OCI-LY7 (cell line): ENCODE measurements at regions not wholly inside any gene's neighbourhood (a gene's known extent, or its start where the extent isn't known, plus 50 kb on each side); places are given as distances from the start of the nearest gene placed in this dataset.

Experiments used
- BruUV-seq: library from RNA; stranded (reverse); fragments of 400-500 nt; replicated peaks from 2 replicates; lab custom pipeline; 2021; lab: Mats Ljungman, UMichigan
- CTCF ChIA-PET: fragments of 300-600 bp; sonication (Branson Sonifier 250); formaldehyde crosslinking; loops from one replicate; lab custom pipeline; 2022; ENCODE audit warnings: antibody characterized with exemption; ENCODE audit not compliant: unreplicated experiment; lab: Charles Lee
- POLR2A ChIA-PET: fragments of 300-600 bp; sonication (Branson Sonifier 250); formaldehyde crosslinking; loops from one replicate; lab custom pipeline; 2022; ENCODE audit warnings: antibody characterized with exemption; lab: Charles Lee
- DNase-seq: peaks from one replicate; pipeline ENCODE4 v3.0.0-alpha.2; 2015; ENCODE audit warnings: low spot score
- H2AFZ ChIP-seq: fragments of 200-600 bp; sonication (generic), shearing (Covaris generic); 2 replicates; pipeline ENCODE4 v1.6.1; 2014; ENCODE audit warnings: mild to moderate bottlenecking, antibody characterized with exemption, low read length, moderate library complexity
- H3K27ac ChIP-seq: fragments of 200-600 bp; sonication (generic); 2 replicates; pipeline ENCODE4 v1.5.1; 2014; ENCODE audit warnings: mixed run types, low read depth, mild to moderate bottlenecking, moderate library complexity, low read length, inconsistent platforms; ENCODE audit not compliant: poor library complexity, severe bottlenecking
- H3K36me3 ChIP-seq: fragments of 200-600 bp; sonication (generic); 2 replicates; pipeline ENCODE4 v1.6.1; 2014; ENCODE audit warnings: mild to moderate bottlenecking, antibody characterized with exemption, low read length, moderate library complexity, mixed read lengths; ENCODE audit not compliant: insufficient read depth
- H3K4me1 ChIP-seq: fragments of 200-600 bp; sonication (generic); 2 replicates; pipeline ENCODE4 v1.5.1; 2014; ENCODE audit warnings: mild to moderate bottlenecking, low read length; ENCODE audit not compliant: insufficient read depth, poor library complexity, severe bottlenecking
- H3K4me2 ChIP-seq: fragments of 200-600 bp; sonication (generic); 2 replicates; pipeline ENCODE4 v1.6.1; 2014; ENCODE audit warnings: mild to moderate bottlenecking, low read length
- H3K4me3 ChIP-seq: fragments of 200-600 bp; sonication (generic); 2 replicates; pipeline ENCODE4 v1.5.1; 2014; ENCODE audit warnings: mild to moderate bottlenecking, low read depth, low read length; ENCODE audit not compliant: poor library complexity, severe bottlenecking
- H3K79me2 ChIP-seq: fragments of 200-600 bp; sonication (generic); 2 replicates; pipeline ENCODE4 v1.6.1; 2016; ENCODE audit warnings: low read depth, mild to moderate bottlenecking, low read length, moderate library complexity, mixed read lengths; ENCODE audit not compliant: insufficient read depth
- H3K9me2 ChIP-seq: fragments of 200-600 bp; sonication (generic); 2 replicates; pipeline ENCODE4 v1.6.1; 2016; ENCODE audit warnings: mild to moderate bottlenecking, low read length, mixed read lengths; ENCODE audit not compliant: insufficient read depth
- H3K9me3 ChIP-seq: fragments of 200-600 bp; sonication (generic); 2 replicates; pipeline ENCODE4 v1.6.1; 2014; ENCODE audit warnings: mild to moderate bottlenecking, mixed run types, low read length, mixed read lengths
- H4K20me1 ChIP-seq: fragments of 200-600 bp; sonication (generic); 2 replicates; pipeline ENCODE4 v1.6.1; 2014; ENCODE audit warnings: mild to moderate bottlenecking, antibody characterized with exemption, low read length, moderate library complexity, mixed read lengths; ENCODE audit not compliant: insufficient read depth
- EZH2phosphoT487 ChIP-seq: fragments of 200-600 bp; sonication (generic); IDR thresholded peaks from 2 replicates; pipeline ENCODE4 v1.6.1; 2018; ENCODE audit warnings: low read depth, borderline replicate concordance, mild to moderate bottlenecking, mixed run types, antibody characterized with exemption, low read length, moderate library complexity, mixed read lengths
- intact Hi-C: fragments of 100-400 bp; cut with micrococcal nuclease; formaldehyde crosslinking; loops from one replicate; pipeline ENCODE4 v1.10.0; 2022; ENCODE audit not compliant: unreplicated experiment
- TF ChIP-seq, protein P1 (sequence below): fragments of 200-600 bp; sonication (generic); conservative IDR thresholded peaks from 2 replicates; pipeline ENCODE4 v1.5.1; 2014; ENCODE audit warnings: mild to moderate bottlenecking, antibody characterized with exemption, low read length, moderate library complexity, mixed read lengths

DNA sequence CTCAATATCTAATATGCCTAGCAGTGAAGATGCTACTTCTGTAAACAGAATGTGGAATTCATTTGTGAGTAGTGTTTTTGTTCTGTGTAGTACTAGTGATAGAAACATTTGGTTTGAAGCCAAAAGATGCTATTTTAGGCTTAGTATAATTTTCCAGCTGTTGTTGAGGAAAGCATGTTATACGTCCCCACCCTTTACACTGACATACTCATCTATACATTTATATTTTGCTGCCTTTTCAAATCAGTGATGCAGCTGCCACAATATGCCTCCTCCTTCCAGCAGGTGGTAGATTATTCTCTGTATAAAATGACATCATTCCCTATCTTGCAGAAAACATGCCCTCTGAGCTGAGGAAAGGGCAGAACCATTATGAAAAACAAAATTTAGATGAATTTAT lies 1217.6 kb upstream of the GJE1 start:
- BruUV-seq: no TSS peak
- Histone ChIP-seq H3K27ac (no peak overlapping the region), H3K4me2 (no peak overlapping the region), H3K9me3 (no peaks in the 10 kb centered on the region), H3K79me2 (no peaks in the 10 kb centered on the region), H3K36me3 (no peaks in the 10 kb centered on the region), H3K9me2 (no peaks in the 10 kb centered on the region), H2AFZ (no peak overlapping the region), H3K4me1 (no peaks in the 10 kb centered on the region), H4K20me1 (no peaks in the 10 kb centered on the region), H3K4me3 (no peak overlapping the region)
- intact Hi-C loops: no loop called here
- CTCF ChIA-PET: no interaction called here
- POLR2A ChIA-PET: interaction anchor here (0.7 kb wide), 1 partner anchor 647 kb away, joined by 4 read pairs; no protein-coding TSS in a partner anchor
- no peak for DNase-seq
- TF ChIP-seq, protein P1, sequence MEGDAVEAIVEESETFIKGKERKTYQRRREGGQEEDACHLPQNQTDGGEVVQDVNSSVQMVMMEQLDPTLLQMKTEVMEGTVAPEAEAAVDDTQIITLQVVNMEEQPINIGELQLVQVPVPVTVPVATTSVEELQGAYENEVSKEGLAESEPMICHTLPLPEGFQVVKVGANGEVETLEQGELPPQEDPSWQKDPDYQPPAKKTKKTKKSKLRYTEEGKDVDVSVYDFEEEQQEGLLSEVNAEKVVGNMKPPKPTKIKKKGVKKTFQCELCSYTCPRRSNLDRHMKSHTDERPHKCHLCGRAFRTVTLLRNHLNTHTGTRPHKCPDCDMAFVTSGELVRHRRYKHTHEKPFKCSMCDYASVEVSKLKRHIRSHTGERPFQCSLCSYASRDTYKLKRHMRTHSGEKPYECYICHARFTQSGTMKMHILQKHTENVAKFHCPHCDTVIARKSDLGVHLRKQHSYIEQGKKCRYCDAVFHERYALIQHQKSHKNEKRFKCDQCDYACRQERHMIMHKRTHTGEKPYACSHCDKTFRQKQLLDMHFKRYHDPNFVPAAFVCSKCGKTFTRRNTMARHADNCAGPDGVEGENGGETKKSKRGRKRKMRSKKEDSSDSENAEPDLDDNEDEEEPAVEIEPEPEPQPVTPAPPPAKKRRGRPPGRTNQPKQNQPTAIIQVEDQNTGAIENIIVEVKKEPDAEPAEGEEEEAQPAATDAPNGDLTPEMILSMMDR: 0 out of 2 replicates have a peak, but pooled peaks have one; percentile 11
- no peak for TF ChIP-seq EZH2phosphoT487

DNA sequence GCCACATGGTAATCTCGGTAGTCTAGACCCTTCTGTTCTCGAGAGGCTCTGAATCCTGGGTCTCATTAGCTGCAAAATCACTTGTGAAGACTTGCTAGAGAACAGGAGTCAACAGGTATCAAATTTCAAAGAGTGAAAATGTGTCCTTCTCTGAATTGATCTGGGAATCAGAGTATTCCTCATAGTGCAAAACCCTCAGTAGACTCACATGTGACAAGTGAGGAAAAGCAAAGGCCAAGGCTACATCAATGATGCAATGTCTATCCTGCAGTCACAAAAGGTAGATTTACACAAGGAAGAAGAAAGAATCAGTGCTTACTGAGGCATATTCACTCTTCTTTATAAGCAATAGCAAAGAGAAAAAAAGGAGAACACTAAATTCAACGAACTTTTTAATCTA lies 1220.0 kb upstream of the GJE1 start:
- Histone ChIP-seq H4K20me1 (no peaks in the 10 kb centered on the region), H3K4me3 (no peak overlapping the region), H3K4me1 (no peaks in the 10 kb centered on the region), H3K27ac (no peak overlapping the region), H2AFZ (no peak overlapping the region), H3K79me2 (no peaks in the 10 kb centered on the region), H3K9me2 (no peaks in the 10 kb centered on the region), H3K4me2 (no peak overlapping the region), H3K9me3 (no peaks in the 10 kb centered on the region), H3K36me3 (no peaks in the 10 kb centered on the region)
- POLR2A ChIA-PET: interaction anchor here (0.6 kb wide), 1 partner anchor 32 kb away, joined by 3 read pairs; no protein-coding TSS in a partner anchor
- CTCF ChIA-PET: no interaction called here
- no peak for DNase-seq
- no peak for TF ChIP-seq EZH2phosphoT487
- TF ChIP-seq, protein P1: no peak
- intact Hi-C loops: no loop called here
- BruUV-seq: no TSS peak

DNA sequence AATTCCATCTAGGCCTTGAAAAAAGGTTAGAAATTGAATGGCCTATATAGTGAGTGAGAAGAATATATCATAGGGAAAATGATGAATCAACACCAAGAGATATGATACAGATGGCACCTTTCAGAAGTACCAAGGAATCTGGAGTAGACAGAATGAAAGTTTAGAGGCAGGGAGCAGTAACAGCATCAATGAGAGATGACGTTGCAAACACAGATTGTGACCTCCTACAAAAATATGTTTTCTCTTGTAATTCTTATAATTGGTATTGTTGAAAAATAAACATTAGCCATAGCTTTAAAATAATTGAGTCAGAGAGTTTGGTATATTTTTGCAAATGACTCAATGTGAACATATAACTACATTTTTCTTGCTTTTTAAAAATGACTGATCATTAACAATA lies 1223.1 kb upstream of the GJE1 start:
- TF ChIP-seq, protein P1: no peak
- TF ChIP-seq EZH2phosphoT487: no peak
- H3K27ac ChIP-seq: no peak overlapping the region
- BruUV-seq: no TSS peak
- no peaks in the 10 kb centered on the region for H3K36me3 ChIP-seq
- no peaks in the 10 kb centered on the region for H3K9me2 ChIP-seq
- no peaks in the 10 kb centered on the region for H3K9me3 ChIP-seq
- CTCF ChIA-PET: no interaction called here
- no peaks in the 10 kb centered on the region for H3K79me2 ChIP-seq
- H3K4me1 ChIP-seq: no peaks in the 10 kb centered on the region
- H3K4me3 ChIP-seq: no peak overlapping the region
- H2AFZ ChIP-seq: no peak overlapping the region
- POLR2A ChIA-PET: interaction anchor here (0.6 to 1.7 kb wide), 4 partner anchors 8 to 1335 kb away, joined by 3 to 6 read pairs (median 4); no protein-coding TSS in a partner anchor
- no peak for DNase-seq
- intact Hi-C loops: no loop called here
- H4K20me1 ChIP-seq: no peaks in the 10 kb centered on the region
- H3K4me2 ChIP-seq: no peak overlapping the region
